Parathyroid adenoma (tissue), 2 donors: ENCODE measurements at regions not wholly inside any gene's neighbourhood (a gene's known extent, or its start where the extent isn't known, plus 50 kb on each side); places are given as distances from the start of the nearest gene placed in this dataset.

Experiments used
- H2AFZ ChIP-seq: fragments of 300-600 bp; sonication (generic); one replicate; pipeline ENCODE4 v1.7.0; 2017; ENCODE audit warnings: antibody characterized with exemption, mild to moderate bottlenecking
- H3K27ac ChIP-seq: fragments of 300-600 bp; sonication (generic); one replicate; pipeline ENCODE4 v1.7.0; 2017
- H3K27me3 ChIP-seq: fragments of 300-600 bp; sonication (generic); one replicate; pipeline ENCODE4 v1.7.0; 2017; ENCODE audit warnings: low read length; ENCODE audit not compliant: control insufficient read depth, insufficient read depth
- H3K36me3 ChIP-seq: fragments of 300-600 bp; sonication (generic); one replicate; pipeline ENCODE4 v1.7.0; 2017; ENCODE audit warnings: low read length; ENCODE audit not compliant: control insufficient read depth, insufficient read depth
- H3K4me1 ChIP-seq: fragments of 300-600 bp; sonication (generic); one replicate; pipeline ENCODE4 v1.7.0; 2017; ENCODE audit warnings: control low read depth
- H3K4me2 ChIP-seq: fragments of 300-600 bp; sonication (generic); one replicate; pipeline ENCODE4 v1.7.0; 2017; ENCODE audit warnings: low read length
- H3K4me3 ChIP-seq: fragments of 300-600 bp; sonication (generic); one replicate; pipeline ENCODE4 v1.7.0; 2017; ENCODE audit warnings: low read depth, low read length
- H3K79me2 ChIP-seq: fragments of 300-600 bp; sonication (generic); one replicate; pipeline ENCODE4 v1.7.0; 2017; ENCODE audit warnings: control low read depth
- H3K9ac ChIP-seq: fragments of 300-600 bp; sonication (generic); one replicate; pipeline ENCODE4 v1.7.0; 2017; ENCODE audit warnings: mild to moderate bottlenecking
- H3K9me3 ChIP-seq: fragments of 300-600 bp; sonication (generic); one replicate; pipeline ENCODE4 v1.7.0; 2017; ENCODE audit warnings: low read length; ENCODE audit not compliant: control insufficient read depth
- TF ChIP-seq, protein P1 (sequence below): fragments of 300-600 bp; sonication (generic); IDR thresholded peaks from one replicate; pipeline ENCODE4 v1.7.0; 2017; ENCODE audit warnings: antibody characterized with exemption, mild to moderate bottlenecking
- donor health status: primary hyperparathyroidism.

GRCh38 chr2:34825686-34826085 is 1226.6 kb upstream of the FAM98A start:
- H3K36me3 ChIP-seq = no peaks in the 10 kb centered on the region
- no peaks in the 10 kb centered on the region for H3K27me3 ChIP-seq
- H3K4me1 ChIP-seq = no peaks in the 10 kb centered on the region
- no peak overlapping the region for H3K4me3 ChIP-seq
- no peaks in the 10 kb centered on the region for H3K9me3 ChIP-seq
- no peak overlapping the region for H2AFZ ChIP-seq
- no peak overlapping the region for H3K27ac ChIP-seq
- no peaks in the 10 kb centered on the region for H3K79me2 ChIP-seq
- TF ChIP-seq, protein P1, sequence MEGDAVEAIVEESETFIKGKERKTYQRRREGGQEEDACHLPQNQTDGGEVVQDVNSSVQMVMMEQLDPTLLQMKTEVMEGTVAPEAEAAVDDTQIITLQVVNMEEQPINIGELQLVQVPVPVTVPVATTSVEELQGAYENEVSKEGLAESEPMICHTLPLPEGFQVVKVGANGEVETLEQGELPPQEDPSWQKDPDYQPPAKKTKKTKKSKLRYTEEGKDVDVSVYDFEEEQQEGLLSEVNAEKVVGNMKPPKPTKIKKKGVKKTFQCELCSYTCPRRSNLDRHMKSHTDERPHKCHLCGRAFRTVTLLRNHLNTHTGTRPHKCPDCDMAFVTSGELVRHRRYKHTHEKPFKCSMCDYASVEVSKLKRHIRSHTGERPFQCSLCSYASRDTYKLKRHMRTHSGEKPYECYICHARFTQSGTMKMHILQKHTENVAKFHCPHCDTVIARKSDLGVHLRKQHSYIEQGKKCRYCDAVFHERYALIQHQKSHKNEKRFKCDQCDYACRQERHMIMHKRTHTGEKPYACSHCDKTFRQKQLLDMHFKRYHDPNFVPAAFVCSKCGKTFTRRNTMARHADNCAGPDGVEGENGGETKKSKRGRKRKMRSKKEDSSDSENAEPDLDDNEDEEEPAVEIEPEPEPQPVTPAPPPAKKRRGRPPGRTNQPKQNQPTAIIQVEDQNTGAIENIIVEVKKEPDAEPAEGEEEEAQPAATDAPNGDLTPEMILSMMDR = no peak
- no peak overlapping the region for H3K9ac ChIP-seq
- no peak overlapping the region for H3K4me2 ChIP-seq

DNA sequence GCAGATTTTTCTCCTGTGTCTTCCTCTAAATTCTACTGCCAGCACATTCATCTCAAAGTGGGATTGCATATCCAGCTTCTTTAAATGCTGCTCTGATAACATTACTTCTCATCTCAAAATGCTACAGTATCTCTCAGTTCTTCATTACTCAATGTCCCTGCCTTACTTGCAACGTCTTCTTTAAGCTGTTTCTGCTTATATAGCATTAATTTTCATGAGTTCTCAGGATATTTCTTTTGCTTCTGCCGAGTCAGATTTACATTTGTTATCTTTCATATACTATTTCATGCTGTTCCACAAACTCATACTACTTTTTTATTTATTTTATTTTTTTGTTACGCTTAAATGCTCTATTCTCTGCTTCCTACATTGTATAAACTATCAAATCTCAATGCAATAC is 1223.5 kb upstream of the FAM98A start:
- H3K4me3 ChIP-seq = no peak overlapping the region
- H3K79me2 ChIP-seq = no peaks in the 10 kb centered on the region
- no peaks in the 10 kb centered on the region for H3K27me3 ChIP-seq
- H2AFZ ChIP-seq = no peak overlapping the region
- TF ChIP-seq, protein P1 = no peak
- no peak overlapping the region for H3K27ac ChIP-seq
- no peak overlapping the region for H3K4me2 ChIP-seq
- H3K9me3 ChIP-seq = no peaks in the 10 kb centered on the region
- no peaks in the 10 kb centered on the region for H3K36me3 ChIP-seq
- H3K4me1 ChIP-seq = no peaks in the 10 kb centered on the region
- H3K9ac ChIP-seq = no peak overlapping the region

GRCh38 chr2:34815052-34815741 is 1216.1 kb upstream of the FAM98A start:
- no peak overlapping the region for H3K9ac ChIP-seq
- TF ChIP-seq, protein P1 = no peak
- no peaks in the 10 kb centered on the region for H3K9me3 ChIP-seq
- H3K4me2 ChIP-seq = no peak overlapping the region
- no peak overlapping the region for H3K27ac ChIP-seq
- no peak overlapping the region for H2AFZ ChIP-seq
- no peak overlapping the region for H3K4me3 ChIP-seq
- no peaks in the 10 kb centered on the region for H3K36me3 ChIP-seq
- no peaks in the 10 kb centered on the region for H3K79me2 ChIP-seq
- no peaks in the 10 kb centered on the region for H3K4me1 ChIP-seq
- no peaks in the 10 kb centered on the region for H3K27me3 ChIP-seq

DNA sequence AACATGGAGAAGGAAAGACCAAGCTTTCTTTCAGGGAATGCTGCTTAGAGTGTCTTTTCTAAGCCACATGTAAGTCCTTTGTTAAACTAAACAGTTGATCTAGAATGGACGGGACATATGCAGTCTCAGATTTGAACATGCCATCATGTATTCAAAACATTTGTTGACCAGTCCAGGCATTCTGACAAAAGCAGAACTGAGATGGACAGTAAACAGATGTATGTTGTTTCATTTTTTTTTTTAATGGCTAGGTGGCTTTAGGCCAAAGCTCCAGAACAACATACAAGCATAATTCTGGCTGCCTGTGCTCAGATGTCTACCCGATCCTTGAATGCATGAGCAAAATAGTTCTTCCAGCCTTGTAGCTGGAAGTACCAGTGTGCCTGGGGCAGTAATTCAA is 1211.4 kb upstream of the FAM98A start:
- no peak overlapping the region for H3K4me3 ChIP-seq
- no peak overlapping the region for H3K4me2 ChIP-seq
- H3K36me3 ChIP-seq = no peaks in the 10 kb centered on the region
- H3K27ac ChIP-seq = no peak overlapping the region
- no peaks in the 10 kb centered on the region for H3K9me3 ChIP-seq
- H2AFZ ChIP-seq = no peak overlapping the region
- H3K79me2 ChIP-seq = no peaks in the 10 kb centered on the region
- TF ChIP-seq, protein P1 = no peak
- no peak overlapping the region for H3K9ac ChIP-seq
- H3K4me1 ChIP-seq = no peaks in the 10 kb centered on the region
- H3K27me3 ChIP-seq = no peaks in the 10 kb centered on the region

- H3K79me2 ChIP-seq = no peaks in the 10 kb centered on the region
- H3K27ac ChIP-seq = no peak overlapping the region
- TF ChIP-seq, protein P1 = no peak
Observed at GRCh38 chr2:34808426-34808825, 1209.3 kb upstream of the FAM98A start.

More at GRCh38 chr2:34808426-34808825, 1209.3 kb upstream of the FAM98A start:
- Histone ChIP-seq H3K4me2 (no peak overlapping the region), H3K36me3 (no peaks in the 10 kb centered on the region), H3K4me1 (no peaks in the 10 kb centered on the region), H3K9ac (no peak overlapping the region), H3K9me3 (no peaks in the 10 kb centered on the region), H3K27me3 (no peaks in the 10 kb centered on the region), H3K4me3 (no peak overlapping the region), H2AFZ (no peak overlapping the region)
